SJSA1 (cell line): ENCODE measurements at regions not wholly inside any gene's neighbourhood (a gene's known extent, or its start where the extent isn't known, plus 50 kb on each side); places are given as distances from the start of the nearest gene placed in this dataset.
A peak's percentile ranks its signal among the peaks of the same experiment; 100 is the strongest.
"Not testable (repeated sequence)": the region's sequence is repeated elsewhere in the genome, so short reads cannot be mapped to it uniquely, and the experiment has no call there.

Experiments used
- DNase-seq, 2 experiments: peaks; one replicate each; pipeline ENCODE4 v3.0.0-alpha.2; 2015 to 2020; ENCODE audit warnings: low spot score in 2 of 2, low read depth in 1 of 2
- H3K27ac ChIP-seq: fragments of 250-450 bp; sonication (Bioruptor Pico); 2 replicates; pipeline ENCODE4 v1.5.1; 2020; ENCODE audit warnings: mild to moderate bottlenecking, moderate library complexity
- H3K27me3 ChIP-seq: fragments of 250-450 bp; sonication (Bioruptor Pico); replicated peaks from 2 replicates; pipeline ENCODE4 v1.5.1; 2020; ENCODE audit warnings: mild to moderate bottlenecking, moderate library complexity
- H3K36me3 ChIP-seq: fragments of 250-450 bp; sonication (Bioruptor Pico); 2 replicates; pipeline ENCODE4 v1.5.1; 2020; ENCODE audit warnings: mild to moderate bottlenecking
- H3K4me1 ChIP-seq: fragments of 250-450 bp; sonication (Bioruptor Pico); replicated peaks from 2 replicates; pipeline ENCODE4 v1.6.1; 2021; ENCODE audit warnings: mild to moderate bottlenecking
- H3K4me3 ChIP-seq: fragments of 250-450 bp; sonication (Bioruptor Pico); 2 replicates; pipeline ENCODE4 v1.5.1; 2020; ENCODE audit warnings: mild to moderate bottlenecking
- H3K9me3 ChIP-seq: fragments of 250-450 bp; sonication (Bioruptor Pico); replicated peaks from 2 replicates; pipeline ENCODE4 v1.5.1; 2020; ENCODE audit warnings: mild to moderate bottlenecking

DNA sequence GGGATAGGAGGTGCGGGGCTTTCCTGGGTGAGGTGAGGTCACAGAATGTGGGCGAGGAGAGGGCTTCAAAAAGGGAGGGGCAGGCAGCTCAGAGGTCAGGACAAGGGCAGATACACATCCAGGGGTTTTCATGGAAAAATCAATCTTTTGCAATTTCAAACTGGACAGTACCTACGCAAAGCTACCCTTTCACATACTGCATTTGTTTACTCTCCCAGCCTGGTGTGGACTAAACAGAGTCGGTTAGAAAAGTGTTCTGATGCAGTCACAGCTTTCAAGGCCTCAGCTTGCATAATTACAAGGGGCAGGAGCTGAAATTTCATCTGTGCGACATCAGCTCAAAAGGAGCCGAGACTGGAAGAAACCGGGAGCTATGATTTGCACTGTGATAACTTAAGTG, 309.9 kb upstream of the SOX1 start:
- not testable (repeated sequence) for H3K4me3 ChIP-seq, H3K27ac ChIP-seq, H3K36me3 ChIP-seq, H3K4me1 ChIP-seq, DNase-seq, H3K9me3 ChIP-seq, H3K27me3 ChIP-seq

DNA sequence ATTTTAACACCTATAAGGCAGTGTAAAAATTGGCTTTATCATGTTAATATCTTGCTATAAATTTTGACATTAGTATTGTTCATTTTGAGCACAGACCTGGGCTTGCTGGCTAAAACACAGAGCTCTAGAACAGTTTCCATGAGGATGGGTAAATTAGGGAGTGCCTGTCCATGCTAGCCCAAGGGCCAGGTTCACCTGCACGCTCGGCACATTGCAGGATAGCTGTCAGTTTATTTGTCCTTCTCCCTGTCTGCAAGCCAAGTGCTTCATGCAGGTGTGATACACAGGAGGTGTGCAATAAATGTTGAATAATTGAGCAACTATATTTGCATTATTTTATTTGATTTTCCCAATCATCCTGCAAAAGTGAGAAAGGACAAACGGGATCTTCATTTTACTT, 309.3 kb upstream of the SOX1 start:
- not testable (repeated sequence) for DNase-seq, H3K9me3 ChIP-seq, H3K27ac ChIP-seq, H3K4me3 ChIP-seq, H3K27me3 ChIP-seq, H3K36me3 ChIP-seq, H3K4me1 ChIP-seq

DNA sequence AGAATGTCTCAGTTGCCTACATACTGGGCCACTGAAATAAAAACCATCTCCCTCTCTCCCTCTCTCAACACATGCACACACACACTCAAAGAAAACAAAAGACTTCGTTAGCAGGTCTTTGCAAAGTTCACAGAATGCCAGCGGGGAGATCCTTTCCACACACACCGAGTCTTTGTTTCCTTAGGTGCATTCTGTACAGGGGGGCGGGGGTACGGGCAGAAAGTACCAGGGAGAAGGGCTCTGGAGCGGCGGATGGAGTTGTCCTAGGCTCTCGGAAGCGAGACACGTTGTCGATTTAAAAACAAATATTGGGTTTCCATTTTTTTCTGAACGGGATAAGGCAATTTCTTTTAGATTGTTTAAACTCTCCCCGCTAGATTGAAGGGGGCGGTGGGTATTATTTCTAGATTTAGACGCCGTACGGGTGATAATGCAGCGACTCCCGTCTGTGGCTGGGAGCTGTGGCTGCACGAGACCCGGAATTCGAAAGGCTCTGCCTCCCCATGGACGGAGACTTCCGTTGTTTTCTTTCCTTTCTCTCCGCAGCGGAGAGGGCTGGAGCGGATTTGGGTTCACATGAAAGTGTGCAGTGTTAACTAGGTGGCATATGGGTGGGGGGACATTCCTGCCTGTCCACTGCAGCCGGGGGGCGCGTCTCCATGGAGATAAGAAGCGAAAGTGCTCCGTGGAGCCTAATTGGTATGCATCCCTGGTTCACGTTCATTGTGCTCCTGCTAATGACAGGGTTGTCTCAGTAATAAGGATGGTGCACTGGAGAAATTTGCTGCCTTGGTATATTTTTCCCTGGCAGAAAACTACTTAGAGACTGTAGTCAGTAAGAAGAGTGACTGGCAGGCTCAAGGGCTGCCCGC, 303.7 kb upstream of the SOX1 start:
- DNase-seq: not testable (repeated sequence)

DNA sequence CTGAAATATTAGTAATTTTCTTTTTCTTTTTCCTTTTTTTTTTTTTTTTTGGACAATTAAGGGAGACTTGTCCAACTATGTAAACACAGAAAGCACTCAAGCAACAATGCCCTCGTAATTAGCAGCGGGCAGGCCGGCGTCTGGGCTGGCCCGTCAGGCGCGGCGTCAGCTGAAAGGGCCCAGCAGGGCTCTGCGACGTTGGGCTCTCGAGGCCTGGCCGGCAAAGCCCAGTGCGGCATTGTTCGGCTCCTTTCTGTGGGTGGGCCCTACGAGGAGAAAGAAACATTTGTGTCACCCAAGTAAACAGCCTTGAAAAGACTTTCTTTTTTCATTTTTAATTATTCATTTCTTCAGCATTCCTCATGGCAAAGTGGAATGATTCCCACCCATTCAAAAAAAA, 302.4 kb upstream of the SOX1 start:
- H3K4me1 ChIP-seq, DNase-seq, H3K27ac ChIP-seq, H3K36me3 ChIP-seq, H3K9me3 ChIP-seq, H3K4me3 ChIP-seq, H3K27me3 ChIP-seq: not testable (repeated sequence)

More for the DNA sequence above, 303.7 kb upstream of the SOX1 start:
- not testable (repeated sequence) for H3K36me3 ChIP-seq, H3K9me3 ChIP-seq, H3K27me3 ChIP-seq, H3K4me3 ChIP-seq, H3K27ac ChIP-seq, H3K4me1 ChIP-seq

DNA sequence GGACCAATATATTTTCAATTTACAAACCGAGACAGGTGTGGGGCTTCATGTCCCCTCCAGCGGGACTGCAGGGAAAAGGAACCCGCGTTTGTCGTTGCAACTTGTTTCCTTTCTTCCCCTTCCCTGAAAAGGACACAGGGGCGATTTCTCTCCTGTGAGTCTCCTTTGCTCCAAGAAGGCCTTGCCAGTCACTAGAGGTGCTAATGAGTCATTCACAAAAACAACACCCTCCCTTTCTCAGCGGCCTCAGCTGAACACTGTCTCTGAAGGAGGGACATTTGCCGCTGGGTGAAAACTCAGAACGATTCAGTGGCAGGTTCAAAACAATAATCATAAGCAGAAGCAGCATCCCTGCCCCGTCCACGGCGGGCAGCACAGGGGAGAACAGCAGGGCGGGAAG, 302.0 kb upstream of the SOX1 start:
- not testable (repeated sequence) for H3K4me3 ChIP-seq, H3K9me3 ChIP-seq, H3K4me1 ChIP-seq, H3K27ac ChIP-seq, DNase-seq, H3K36me3 ChIP-seq, H3K27me3 ChIP-seq

DNA sequence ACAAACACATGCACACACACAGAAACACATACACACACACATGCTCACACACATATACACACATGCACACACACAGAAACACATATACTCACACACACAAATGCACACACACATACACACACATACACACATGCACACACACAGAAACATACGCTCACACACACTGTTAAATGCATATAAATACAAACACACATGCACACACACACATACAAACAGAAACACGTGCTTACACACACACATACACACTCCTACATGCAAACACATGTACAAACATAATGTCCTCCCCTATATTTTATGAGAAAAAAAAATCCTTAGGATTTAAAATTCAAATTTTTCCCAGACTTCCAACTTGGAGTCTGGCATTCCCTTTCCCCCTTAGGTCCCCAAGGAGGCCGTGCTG, 291.2 kb upstream of the SOX1 start:
- H3K4me1 ChIP-seq, H3K27me3 ChIP-seq, H3K4me3 ChIP-seq, H3K9me3 ChIP-seq, H3K27ac ChIP-seq, DNase-seq, H3K36me3 ChIP-seq: not testable (repeated sequence)

DNA sequence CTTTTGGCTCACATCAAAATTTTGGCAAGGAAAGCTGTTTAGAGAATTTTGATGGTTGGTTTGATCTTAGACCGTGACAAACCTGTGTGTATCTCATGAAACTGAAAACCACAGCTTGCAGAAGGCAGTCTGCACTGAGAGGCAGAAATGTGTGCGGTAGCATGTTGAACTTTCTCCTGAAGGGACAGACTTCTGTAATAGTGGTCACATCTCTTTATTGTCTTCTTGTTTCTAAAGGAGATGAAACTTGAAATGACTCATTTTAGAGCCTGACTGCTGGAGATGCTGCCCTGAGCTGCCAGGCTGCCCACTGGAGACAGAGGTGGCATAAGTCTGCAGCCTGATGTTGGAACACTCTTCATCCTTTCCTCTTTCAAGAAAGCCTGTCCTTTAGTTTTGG, 289.6 kb upstream of the SOX1 start:
- not testable (repeated sequence) for H3K9me3 ChIP-seq, H3K27ac ChIP-seq, H3K27me3 ChIP-seq, H3K4me3 ChIP-seq, DNase-seq, H3K36me3 ChIP-seq, H3K4me1 ChIP-seq

DNA sequence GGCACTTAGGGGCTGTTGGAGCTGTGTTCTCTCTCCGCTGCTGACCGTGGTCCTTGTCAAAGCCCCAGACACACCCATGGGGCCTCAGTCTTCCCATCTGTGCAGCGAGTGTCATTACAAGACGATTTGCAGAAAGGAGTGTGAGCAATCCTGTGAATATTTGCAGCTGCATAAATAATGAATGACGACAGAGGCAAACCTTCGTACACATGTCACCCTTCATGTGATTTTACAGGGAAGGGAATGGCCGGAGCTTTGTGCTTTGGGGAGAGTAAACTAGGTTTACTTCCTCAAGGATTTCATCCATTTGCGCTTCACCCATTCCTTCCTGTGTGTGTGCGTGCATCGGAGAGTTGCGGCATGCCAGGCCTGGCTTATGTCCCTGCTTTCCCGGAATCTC, 285.6 kb upstream of the SOX1 start:
- not testable (repeated sequence) for H3K27ac ChIP-seq, H3K4me3 ChIP-seq, H3K9me3 ChIP-seq, H3K36me3 ChIP-seq, H3K27me3 ChIP-seq, H3K4me1 ChIP-seq, DNase-seq

DNA sequence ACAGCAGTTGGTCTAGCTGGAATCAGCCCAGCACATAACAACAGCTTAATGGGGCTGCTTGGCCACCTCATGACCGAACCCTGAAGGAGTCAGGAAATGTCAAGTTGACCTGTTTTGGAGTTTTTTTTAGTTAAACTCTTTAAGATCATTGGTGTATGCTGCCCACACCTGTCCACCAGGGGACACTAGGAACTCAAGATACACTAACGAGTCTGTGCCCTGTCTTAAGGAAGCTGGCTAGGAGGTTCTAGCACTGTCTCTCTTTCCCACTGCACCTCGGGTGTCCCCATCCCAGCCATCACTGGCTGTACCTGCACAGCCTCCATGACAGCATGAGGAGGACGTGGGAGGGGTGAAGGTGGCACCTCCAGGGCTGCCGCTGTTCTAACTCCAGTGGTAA, 279.6 kb upstream of the SOX1 start:
- not testable (repeated sequence) for H3K4me3 ChIP-seq, H3K4me1 ChIP-seq, H3K27ac ChIP-seq, H3K36me3 ChIP-seq, H3K9me3 ChIP-seq, DNase-seq
- H3K27me3 ChIP-seq: peaks cover 12% of the 10 kb centered on the region; the same call in 1 of the 2 replicates

DNA sequence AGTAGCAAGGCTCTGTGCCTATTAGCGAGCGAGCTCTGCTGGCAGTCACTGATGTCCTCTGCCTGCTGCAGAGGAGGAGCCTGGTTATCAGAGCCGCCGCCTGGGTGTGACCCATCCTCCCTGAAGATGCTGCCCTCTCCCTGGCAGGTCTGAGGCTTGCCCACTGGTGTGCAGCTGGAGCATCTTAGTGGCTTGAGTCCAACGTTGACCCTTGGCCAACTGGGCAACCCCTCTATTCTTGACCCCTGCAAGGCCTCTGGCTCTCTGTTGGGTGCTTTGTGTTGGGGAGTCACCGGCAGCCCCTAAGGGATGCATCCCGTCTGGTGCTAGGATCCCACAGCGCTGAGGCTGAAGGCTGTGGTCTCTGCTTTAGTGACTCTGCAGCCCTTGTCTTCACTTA, 277.9 kb upstream of the SOX1 start:
- DNase-seq: peak in 1 of 2 experiments; percentile 40
- Histone ChIP-seq H3K27me3 (peaks cover 12% of the 10 kb centered on the region; the same call in 1 of the 2 replicates), H3K4me3 (no peak overlapping the region), H3K27ac (no peak overlapping the region), H3K4me1 (no peaks in the 10 kb centered on the region), H3K9me3 (peaks cover 5% of the 10 kb centered on the region; the same call in 1 of the 2 replicates), H3K36me3 (no peaks in the 10 kb centered on the region)

DNA sequence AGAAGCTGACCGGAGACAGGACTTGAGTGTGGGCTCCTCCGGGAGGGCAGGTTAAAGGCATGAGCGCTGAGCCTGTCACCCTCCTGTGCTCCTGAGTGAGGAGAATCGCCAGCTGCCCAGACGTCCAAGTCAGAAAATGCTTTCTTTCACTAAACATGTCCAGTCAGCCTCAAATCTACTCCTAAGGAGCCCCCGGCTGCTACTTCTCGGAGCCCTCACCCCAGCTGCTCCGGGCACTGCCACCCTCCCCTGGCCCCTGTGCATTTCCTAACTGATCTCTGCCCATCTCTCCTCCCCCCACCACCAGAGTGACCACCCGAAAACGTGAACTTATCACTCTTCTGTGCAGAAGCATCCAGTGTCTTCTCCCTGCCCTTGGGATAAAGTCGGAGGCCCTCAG, 277.5 kb upstream of the SOX1 start:
- H3K4me3 ChIP-seq: no peak overlapping the region
- peaks cover 12% of the 10 kb centered on the region; the same call in 1 of the 2 replicates for H3K27me3 ChIP-seq
- H3K27ac ChIP-seq: no peak overlapping the region
- peaks cover 5% of the 10 kb centered on the region; the same call in 1 of the 2 replicates for H3K9me3 ChIP-seq
- no peaks in the 10 kb centered on the region for H3K4me1 ChIP-seq
- no peaks in the 10 kb centered on the region for H3K36me3 ChIP-seq
- DNase-seq: peak in 1 of 2 experiments; percentile 43

DNA sequence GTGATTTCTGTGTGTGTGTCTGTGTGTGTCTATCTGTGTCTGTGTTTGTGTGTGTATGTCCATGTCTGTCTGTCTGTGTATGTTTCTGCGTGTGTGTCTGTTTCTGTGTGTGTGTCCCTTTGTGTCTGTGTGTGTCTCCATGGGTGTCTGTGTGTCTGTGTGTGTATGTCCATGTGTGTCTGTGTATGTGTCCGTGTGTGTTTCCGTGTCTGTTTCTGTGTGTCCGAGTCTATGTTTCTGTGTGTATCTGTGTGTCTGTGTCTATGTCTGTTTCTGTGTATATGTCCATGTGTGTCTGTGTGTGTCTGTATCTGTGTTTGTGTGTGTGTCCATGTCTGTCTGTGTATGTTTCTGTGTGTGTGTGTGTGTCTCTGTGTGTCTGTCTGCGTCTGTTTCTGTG, 276.3 kb upstream of the SOX1 start:
- Histone ChIP-seq H3K4me3 (no peak overlapping the region), H3K27me3 (peaks cover 12% of the 10 kb centered on the region; the same call in 1 of the 2 replicates), H3K4me1 (no peaks in the 10 kb centered on the region), H3K9me3 (peaks cover 5% of the 10 kb centered on the region; the same call in 1 of the 2 replicates), H3K36me3 (no peaks in the 10 kb centered on the region), H3K27ac (no peak overlapping the region)
- DNase-seq: peak in 1 of 2 experiments; percentile 34

DNA sequence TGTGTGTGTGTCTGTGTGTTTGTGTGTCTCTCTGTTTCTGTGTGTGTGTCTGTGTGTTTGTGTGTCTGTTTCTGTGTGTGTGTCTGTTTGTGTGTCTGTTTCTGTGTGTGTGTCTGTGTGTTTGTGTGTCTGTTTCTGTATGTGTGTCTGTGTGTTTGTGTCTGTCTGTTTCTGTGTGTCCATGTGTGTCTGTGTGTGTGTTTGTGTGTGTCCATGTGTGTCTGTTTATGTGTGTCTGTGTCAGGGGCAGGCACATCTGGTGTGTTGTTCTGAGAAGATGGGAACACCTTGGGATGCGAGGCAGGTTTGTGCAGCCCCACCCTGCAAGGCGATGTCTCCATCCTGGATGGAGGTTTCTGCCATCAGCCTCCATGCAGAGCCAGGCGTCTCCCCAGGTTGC, 275.8 kb upstream of the SOX1 start:
- Histone ChIP-seq H3K27ac (no peak overlapping the region), H3K9me3 (peaks cover 5% of the 10 kb centered on the region; the same call in 1 of the 2 replicates), H3K4me3 (no peak overlapping the region), H3K4me1 (no peaks in the 10 kb centered on the region), H3K36me3 (no peaks in the 10 kb centered on the region), H3K27me3 (peaks cover 12% of the 10 kb centered on the region; the same call in 1 of the 2 replicates)
- peak in 1 of 2 experiments; percentile 38 for DNase-seq

DNA sequence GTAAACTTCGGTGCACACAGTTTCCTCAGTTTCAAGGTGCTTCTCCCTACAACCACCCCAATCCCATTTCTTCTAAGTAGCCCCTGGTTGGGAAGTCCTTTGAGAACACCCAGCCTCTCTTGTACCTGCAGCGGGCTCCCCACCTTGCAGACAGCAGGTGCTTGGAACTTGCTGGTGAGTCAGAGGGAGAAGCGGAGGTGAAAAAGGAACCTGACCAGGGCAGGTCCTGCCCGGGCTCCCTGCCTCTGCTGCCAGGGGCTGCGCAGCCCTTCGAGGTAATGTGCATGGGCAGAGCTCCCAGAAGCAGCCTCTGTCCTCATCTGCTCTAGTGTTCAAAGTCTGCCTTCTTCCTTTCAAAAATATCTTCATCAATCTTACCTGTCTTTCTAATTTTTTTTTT, 274.0 kb upstream of the SOX1 start:
- Histone ChIP-seq H3K27me3 (peaks cover 12% of the 10 kb centered on the region; the same call in 1 of the 2 replicates), H3K27ac (no peak overlapping the region), H3K4me1 (no peaks in the 10 kb centered on the region), H3K9me3 (peaks cover 5% of the 10 kb centered on the region; the same call in 1 of the 2 replicates), H3K4me3 (no peak overlapping the region), H3K36me3 (no peaks in the 10 kb centered on the region)
- DNase-seq: peak in 1 of 2 experiments; percentile 31
